ENCODE measurements at regions not wholly inside any gene's neighbourhood (a gene's known extent, or its start where the extent isn't known, plus 50 kb on each side); places are given as distances from the start of the nearest gene placed in this dataset.

DNA sequence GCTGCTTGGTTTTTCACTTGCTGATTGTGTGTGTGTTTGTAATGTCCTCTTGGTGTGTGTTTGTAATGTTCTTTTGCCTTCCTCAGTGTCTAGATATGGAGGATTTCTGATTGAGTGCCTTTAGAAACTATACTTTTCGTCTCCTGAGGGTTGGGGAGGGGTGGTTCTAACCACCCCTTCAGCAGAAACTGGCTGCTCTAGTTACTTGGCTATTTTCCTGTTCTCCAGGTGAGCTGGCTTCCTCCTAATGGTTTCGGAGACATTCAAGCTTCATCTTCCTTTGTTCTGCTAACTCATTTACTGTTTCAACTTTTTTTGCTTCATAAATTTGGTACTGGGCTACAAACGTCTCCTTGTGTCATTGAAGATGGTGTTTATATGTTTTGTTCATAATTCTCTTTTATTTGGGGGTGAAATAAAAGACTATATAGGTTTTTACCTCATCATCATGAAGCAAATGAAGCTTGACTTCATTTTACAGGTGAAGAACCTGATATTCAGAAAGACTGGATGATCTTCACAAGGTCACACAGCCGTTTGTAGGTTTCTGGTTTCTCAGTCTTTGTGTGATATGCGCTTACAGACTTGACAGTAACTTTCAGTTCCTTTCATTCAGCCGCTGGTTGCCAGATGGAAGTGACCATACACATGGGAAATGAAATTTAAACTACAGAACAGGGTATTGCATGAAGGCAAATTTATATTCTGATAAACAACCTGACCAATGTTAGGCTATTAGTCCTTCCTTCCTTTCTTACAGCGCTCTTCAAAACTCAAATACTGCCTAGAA, 238.5 kb downstream of the GALR1 start:
- Histone ChIP-seq H3K4me1 (ENCODE audit: insufficient read depth, low read length) (no peaks in the 10 kb centered on the region), H3K4me3 (ENCODE audit: low read length) (no peak overlapping the region), H3K27me3 (ENCODE audit: insufficient read depth, low read length) (no peaks in the 10 kb centered on the region), H3K27ac (ENCODE audit: low read length) (no peak overlapping the region), H3K9ac (ENCODE audit: low read depth, low read length) (no peak overlapping the region), H3K9me3 (ENCODE audit: insufficient read depth, low read depth, low read length) (no peaks in the 10 kb centered on the region), H3K36me3 (ENCODE audit: insufficient read depth, low read depth, low read length) (no peaks in the 10 kb centered on the region)

DNA sequence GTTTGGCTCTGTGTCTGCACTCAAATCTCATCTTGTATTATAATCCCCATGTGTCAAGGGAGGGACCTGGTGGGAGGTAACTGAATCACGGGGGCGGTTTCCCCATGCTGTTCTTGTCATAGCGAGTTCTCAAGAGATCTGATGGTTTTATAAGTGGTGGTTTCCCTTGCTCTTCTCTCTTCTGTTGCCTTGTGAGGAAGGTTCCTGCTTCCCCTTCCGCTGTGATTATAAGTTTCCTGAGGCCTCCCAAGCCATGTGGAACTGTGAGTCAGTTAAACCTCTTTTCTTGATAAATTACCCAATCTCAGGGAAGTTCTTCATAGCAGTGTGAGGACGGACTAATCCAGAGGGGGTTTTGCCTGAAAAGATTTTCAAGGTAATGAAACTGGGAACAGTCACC, 245.4 kb downstream of the GALR1 start:
- H3K4me1 ChIP-seq (ENCODE audit: insufficient read depth, low read length), result no peaks in the 10 kb centered on the region
- no peaks in the 10 kb centered on the region for H3K36me3 ChIP-seq (ENCODE audit: insufficient read depth, low read depth, low read length)
- no peak overlapping the region for H3K9ac ChIP-seq (ENCODE audit: low read depth, low read length)
- H3K27ac ChIP-seq (ENCODE audit: low read length), result no peak overlapping the region
- H3K4me3 ChIP-seq (ENCODE audit: low read length), result no peak overlapping the region
- H3K27me3 ChIP-seq (ENCODE audit: insufficient read depth, low read length), result no peaks in the 10 kb centered on the region
- no peaks in the 10 kb centered on the region; the same call in 1 of the 2 replicates for H3K9me3 ChIP-seq (ENCODE audit: insufficient read depth, low read depth, low read length)

DNA sequence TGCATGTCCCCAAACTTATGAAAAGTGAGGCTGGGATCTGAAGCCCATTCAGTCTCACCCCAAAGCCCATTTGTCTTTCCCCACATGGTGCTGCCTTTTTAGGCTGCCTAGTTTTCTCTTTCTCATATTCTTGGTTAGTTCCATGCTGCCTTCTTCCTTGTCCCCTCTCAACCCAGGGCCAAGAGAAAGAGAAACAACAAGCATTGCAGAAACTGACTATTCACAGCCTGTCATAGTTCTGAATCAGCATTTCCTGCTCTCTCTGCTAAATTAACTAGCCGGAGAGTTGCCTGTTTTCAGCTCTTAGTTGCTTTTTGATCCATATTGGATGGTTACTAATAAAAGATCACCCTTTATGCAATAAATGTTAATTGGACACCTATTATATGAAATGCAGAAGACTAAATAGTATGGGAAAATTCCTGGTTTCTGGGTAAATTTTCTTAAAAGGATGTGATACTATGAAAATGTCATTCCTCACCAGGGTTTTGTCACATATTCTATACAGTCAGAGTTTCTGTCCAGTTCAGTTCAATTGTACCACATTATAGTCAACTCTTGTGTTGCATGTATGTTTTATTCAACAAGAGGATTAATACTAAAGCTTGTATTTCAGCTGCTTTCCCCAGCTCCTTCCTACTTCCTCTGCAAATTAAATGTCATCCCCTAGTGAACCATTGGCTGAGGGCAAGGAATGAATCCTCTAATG, 246.5 kb downstream of the GALR1 start:
- Histone ChIP-seq H3K36me3 (ENCODE audit: insufficient read depth, low read depth, low read length) (no peaks in the 10 kb centered on the region), H3K9me3 (ENCODE audit: insufficient read depth, low read depth, low read length) (no peaks in the 10 kb centered on the region; the same call in 1 of the 2 replicates), H3K4me3 (ENCODE audit: low read length) (no peak overlapping the region), H3K27me3 (ENCODE audit: insufficient read depth, low read length) (no peaks in the 10 kb centered on the region), H3K9ac (ENCODE audit: low read depth, low read length) (no peak overlapping the region), H3K27ac (ENCODE audit: low read length) (no peak overlapping the region), H3K4me1 (ENCODE audit: insufficient read depth, low read length) (no peaks in the 10 kb centered on the region)

DNA sequence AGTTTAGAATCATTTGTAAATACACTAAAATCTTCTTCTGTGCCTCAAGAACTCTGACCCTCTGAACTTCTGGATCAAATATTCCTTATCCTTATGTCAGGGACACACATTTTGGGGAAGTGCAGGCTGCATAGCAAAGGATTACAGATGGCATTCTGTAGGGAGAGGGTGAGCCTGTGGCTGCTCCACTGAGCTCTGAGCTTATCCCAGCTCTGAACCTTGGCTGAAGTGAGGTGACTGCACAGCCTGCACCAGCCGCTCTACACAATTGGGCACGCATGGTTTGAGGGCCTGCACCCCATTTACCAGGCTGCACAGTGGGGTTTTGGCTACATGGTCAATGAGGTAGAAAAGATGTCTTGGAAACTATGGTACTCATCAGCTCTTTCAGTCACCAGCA, 251.6 kb downstream of the GALR1 start:
- H3K36me3 ChIP-seq (ENCODE audit: insufficient read depth, low read depth, low read length), result no peaks in the 10 kb centered on the region

DNA sequence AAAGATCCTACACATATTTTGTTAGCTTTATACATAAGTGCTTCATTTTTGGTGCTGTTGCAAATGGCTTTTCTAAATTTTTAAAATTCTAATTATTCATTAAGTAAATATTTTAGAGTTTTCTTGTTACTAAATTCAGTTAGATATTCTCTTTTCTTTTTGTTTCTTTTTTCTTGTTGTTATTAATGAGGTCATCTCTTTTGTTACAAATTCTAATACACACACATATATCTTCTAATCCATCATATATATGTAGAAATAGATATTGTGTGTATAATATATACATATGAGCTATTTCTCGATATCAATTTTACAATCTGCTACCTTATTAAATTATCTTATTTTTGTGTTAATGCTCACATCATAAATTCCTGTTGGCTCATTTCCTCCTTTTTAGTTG, 255.9 kb downstream of the GALR1 start:
- Histone ChIP-seq H3K9ac (ENCODE audit: low read depth, low read length) (no peak overlapping the region), H3K4me3 (ENCODE audit: low read length) (no peak overlapping the region), H3K27ac (ENCODE audit: low read length) (no peak overlapping the region), H3K9me3 (ENCODE audit: insufficient read depth, low read depth, low read length) (no peaks in the 10 kb centered on the region), H3K4me1 (ENCODE audit: insufficient read depth, low read length) (no peaks in the 10 kb centered on the region), H3K36me3 (ENCODE audit: insufficient read depth, low read depth, low read length) (no peaks in the 10 kb centered on the region), H3K27me3 (ENCODE audit: insufficient read depth, low read length) (no peaks in the 10 kb centered on the region)

More for the DNA sequence above, 251.6 kb downstream of the GALR1 start:
- no peak overlapping the region for H3K9ac ChIP-seq (ENCODE audit: low read depth, low read length)
- no peaks in the 10 kb centered on the region for H3K27me3 ChIP-seq (ENCODE audit: insufficient read depth, low read length)
- no peak overlapping the region for H3K27ac ChIP-seq (ENCODE audit: low read length)
- H3K4me3 ChIP-seq (ENCODE audit: low read length), result no peak overlapping the region
- H3K4me1 ChIP-seq (ENCODE audit: insufficient read depth, low read length), result no peaks in the 10 kb centered on the region
- H3K9me3 ChIP-seq (ENCODE audit: insufficient read depth, low read depth, low read length), result no peaks in the 10 kb centered on the region; the same call in 1 of the 2 replicates

- Histone ChIP-seq H3K36me3 (ENCODE audit: insufficient read depth, low read depth, low read length) (no peaks in the 10 kb centered on the region), H3K9ac (ENCODE audit: low read depth, low read length) (no peak overlapping the region), H3K27ac (ENCODE audit: low read length) (no peak overlapping the region), H3K4me3 (ENCODE audit: low read length) (no peak overlapping the region), H3K4me1 (ENCODE audit: insufficient read depth, low read length) (no peaks in the 10 kb centered on the region), H3K9me3 (ENCODE audit: insufficient read depth, low read depth, low read length) (no peaks in the 10 kb centered on the region; the same call in 1 of the 2 replicates), H3K27me3 (ENCODE audit: insufficient read depth, low read length) (no peaks in the 10 kb centered on the region)
These were observed 262.5 kb downstream of the GALR1 start for GRCh38 chr18:77512152-77512551.

DNA sequence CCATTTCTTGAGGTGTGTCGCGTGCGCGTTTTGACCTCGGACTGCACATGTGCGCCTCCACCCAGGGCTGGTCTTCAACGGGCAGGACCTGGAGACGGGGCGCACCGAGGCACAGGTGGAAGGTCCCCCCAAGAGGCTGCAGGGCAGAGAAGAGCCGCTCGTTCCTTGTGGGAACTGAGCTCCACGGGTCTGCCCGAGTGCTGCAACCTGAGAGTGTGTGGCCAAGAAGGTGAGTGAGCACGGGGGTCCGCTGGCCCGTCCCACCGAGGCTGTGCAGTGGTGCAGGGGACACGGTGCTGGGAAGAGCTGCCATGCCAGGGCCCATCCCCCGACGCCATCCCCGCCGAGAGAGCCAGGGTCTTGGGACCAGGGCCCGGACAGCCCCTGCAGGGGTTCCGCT, 268.3 kb downstream of the GALR1 start:
- no peaks in the 10 kb centered on the region for H3K27me3 ChIP-seq (ENCODE audit: insufficient read depth, low read length)
- no peak overlapping the region for H3K4me3 ChIP-seq (ENCODE audit: low read length)
- H3K9ac ChIP-seq (ENCODE audit: low read depth, low read length), result no peak overlapping the region
- no peaks in the 10 kb centered on the region for H3K4me1 ChIP-seq (ENCODE audit: insufficient read depth, low read length)
- H3K27ac ChIP-seq (ENCODE audit: low read length), result no peak overlapping the region
- no peaks in the 10 kb centered on the region for H3K36me3 ChIP-seq (ENCODE audit: insufficient read depth, low read depth, low read length)
- no peaks in the 10 kb centered on the region; the same call in 1 of the 2 replicates for H3K9me3 ChIP-seq (ENCODE audit: insufficient read depth, low read depth, low read length)

GRCh38 chr18:77520767-77521166, 271.1 kb downstream of the GALR1 start:
- H3K4me1 ChIP-seq (ENCODE audit: insufficient read depth, low read length), result no peaks in the 10 kb centered on the region
- H3K9me3 ChIP-seq (ENCODE audit: insufficient read depth, low read depth, low read length), result no peaks in the 10 kb centered on the region
- no peaks in the 10 kb centered on the region for H3K36me3 ChIP-seq (ENCODE audit: insufficient read depth, low read depth, low read length)
- H3K4me3 ChIP-seq (ENCODE audit: low read length), result no peak overlapping the region
- no peak overlapping the region for H3K27ac ChIP-seq (ENCODE audit: low read length)
- H3K27me3 ChIP-seq (ENCODE audit: insufficient read depth, low read length), result no peaks in the 10 kb centered on the region
- H3K9ac ChIP-seq (ENCODE audit: low read depth, low read length), result no peak overlapping the region

DNA sequence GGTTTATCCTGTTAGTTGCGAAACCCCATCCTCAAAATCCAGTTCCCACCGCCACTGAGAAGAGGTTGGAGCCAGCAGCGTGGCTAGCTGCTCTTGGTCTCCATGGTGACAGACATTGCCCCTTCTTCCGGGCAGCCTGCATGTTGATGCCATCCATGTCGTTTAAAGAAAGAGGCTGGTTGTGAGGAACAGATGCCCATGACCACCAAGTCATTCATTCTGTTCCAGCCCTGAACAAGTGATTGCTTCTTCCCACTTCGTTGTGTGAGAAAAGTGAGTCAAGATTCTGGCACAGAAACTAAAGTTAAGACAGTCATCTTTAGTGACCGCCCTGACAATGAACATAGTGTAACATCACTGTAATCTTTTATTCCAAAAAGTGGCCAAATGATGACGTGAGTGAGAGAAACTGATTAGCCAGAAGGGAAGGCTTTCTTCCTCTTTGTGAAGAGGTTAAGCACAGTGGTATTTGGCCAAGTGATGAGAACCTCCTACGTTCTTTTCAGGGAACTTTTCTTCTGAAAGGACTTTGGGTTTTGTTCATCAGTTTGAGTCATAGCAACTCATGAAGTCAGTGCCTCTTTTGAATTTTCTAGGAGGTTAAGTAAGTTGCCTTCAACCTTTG, 272.5 kb downstream of the GALR1 start:
- no peaks in the 10 kb centered on the region for H3K4me1 ChIP-seq (ENCODE audit: insufficient read depth, low read length)
- no peaks in the 10 kb centered on the region for H3K9me3 ChIP-seq (ENCODE audit: insufficient read depth, low read depth, low read length)
- H3K4me3 ChIP-seq (ENCODE audit: low read length), result no peak overlapping the region
- no peaks in the 10 kb centered on the region for H3K36me3 ChIP-seq (ENCODE audit: insufficient read depth, low read depth, low read length)
- H3K9ac ChIP-seq (ENCODE audit: low read depth, low read length), result no peak overlapping the region
- H3K27me3 ChIP-seq (ENCODE audit: insufficient read depth, low read length), result no peaks in the 10 kb centered on the region
- H3K27ac ChIP-seq (ENCODE audit: low read length), result no peak overlapping the region

DNA sequence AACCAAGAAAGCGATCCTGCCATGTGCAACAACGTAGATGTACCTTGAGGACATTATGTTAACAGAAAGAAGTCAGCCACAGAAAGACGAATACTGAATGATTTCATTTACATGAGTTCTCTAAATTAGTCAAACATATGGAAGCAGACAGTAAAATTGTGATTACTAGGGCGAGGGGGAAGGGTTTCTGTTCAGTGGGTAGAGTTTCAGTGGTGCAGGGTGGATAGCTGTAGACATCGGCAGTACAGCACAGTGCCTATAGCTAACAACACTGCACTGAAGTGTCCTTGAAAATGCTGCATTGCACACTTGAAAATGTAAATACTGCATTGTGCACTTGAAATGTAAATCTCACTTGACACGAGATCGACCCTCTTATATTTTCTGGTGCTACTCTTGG, 275.3 kb downstream of the GALR1 start:
- H3K27ac ChIP-seq (ENCODE audit: low read length), result no peak overlapping the region
- H3K9me3 ChIP-seq (ENCODE audit: insufficient read depth, low read depth, low read length), result no peaks in the 10 kb centered on the region
- no peaks in the 10 kb centered on the region for H3K27me3 ChIP-seq (ENCODE audit: insufficient read depth, low read length)
- no peaks in the 10 kb centered on the region for H3K4me1 ChIP-seq (ENCODE audit: insufficient read depth, low read length)
- no peaks in the 10 kb centered on the region for H3K36me3 ChIP-seq (ENCODE audit: insufficient read depth, low read depth, low read length)
- no peak overlapping the region for H3K4me3 ChIP-seq (ENCODE audit: low read length)
- no peak overlapping the region for H3K9ac ChIP-seq (ENCODE audit: low read depth, low read length)

GRCh38 chr18:77526962-77527361, 277.3 kb downstream of the GALR1 start:
- no peaks in the 10 kb centered on the region for H3K9me3 ChIP-seq (ENCODE audit: insufficient read depth, low read depth, low read length)
- no peaks in the 10 kb centered on the region for H3K36me3 ChIP-seq (ENCODE audit: insufficient read depth, low read depth, low read length)
- H3K4me3 ChIP-seq (ENCODE audit: low read length), result no peak overlapping the region
- H3K27ac ChIP-seq (ENCODE audit: low read length), result no peak overlapping the region
- no peaks in the 10 kb centered on the region for H3K4me1 ChIP-seq (ENCODE audit: insufficient read depth, low read length)
- no peak overlapping the region for H3K9ac ChIP-seq (ENCODE audit: low read depth, low read length)
- no peaks in the 10 kb centered on the region for H3K27me3 ChIP-seq (ENCODE audit: insufficient read depth, low read length)

DNA sequence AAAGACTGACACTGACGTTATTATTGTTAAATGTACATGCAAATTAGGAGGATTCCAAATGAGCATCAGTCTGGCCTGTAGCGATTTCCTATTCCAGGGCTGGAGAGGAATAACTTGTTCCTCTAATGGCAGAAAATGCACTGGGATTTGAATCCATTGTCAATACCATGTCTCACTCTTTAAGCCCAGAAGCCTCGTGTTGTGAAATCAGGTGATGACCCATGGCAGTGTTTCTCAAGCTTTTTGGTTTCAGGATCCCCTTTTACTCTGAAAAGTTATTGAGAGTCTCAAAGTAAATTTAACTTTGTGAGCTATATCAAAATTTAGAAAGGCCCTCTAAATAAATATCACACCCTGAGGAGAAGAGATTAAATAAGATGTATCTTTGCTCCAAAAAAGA, 279.2 kb downstream of the GALR1 start:
- Histone ChIP-seq H3K27me3 (ENCODE audit: insufficient read depth, low read length) (no peaks in the 10 kb centered on the region), H3K9ac (ENCODE audit: low read depth, low read length) (no peak overlapping the region), H3K4me1 (ENCODE audit: insufficient read depth, low read length) (no peaks in the 10 kb centered on the region), H3K36me3 (ENCODE audit: insufficient read depth, low read depth, low read length) (no peaks in the 10 kb centered on the region), H3K4me3 (ENCODE audit: low read length) (no peak overlapping the region), H3K27ac (ENCODE audit: low read length) (no peak overlapping the region), H3K9me3 (ENCODE audit: insufficient read depth, low read depth, low read length) (no peaks in the 10 kb centered on the region)
